ENCODE measurements at regions not wholly inside any gene's neighbourhood (a gene's known extent, or its start where the extent isn't known, plus 50 kb on each side); places are given as distances from the start of the nearest gene placed in this dataset.

DNA sequence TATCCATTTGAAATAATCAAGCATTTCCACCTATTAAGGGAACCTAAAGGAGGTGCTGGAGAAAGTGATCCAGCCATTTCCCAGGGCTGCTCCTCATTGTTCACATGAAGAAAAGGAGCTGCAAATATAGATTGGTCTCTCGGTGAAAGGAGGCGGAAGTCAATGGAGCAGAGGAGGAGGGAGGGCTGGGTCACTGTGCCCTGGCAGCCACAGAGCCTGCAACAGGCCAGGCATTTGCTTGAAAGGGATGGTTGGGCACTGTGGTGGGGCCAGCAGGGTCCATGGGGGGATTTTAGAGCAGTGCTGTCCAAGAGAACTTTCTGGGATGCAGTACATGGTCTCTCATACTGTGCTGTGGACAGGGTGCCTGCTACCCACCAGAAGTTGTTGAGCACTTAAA, 173.2 kb downstream of the CYLD start:
- no peak for TF ChIP-seq POLR2AphosphoS5 (IDR thresholded peaks at IDR 0.05; ENCODE audit: insufficient read depth in 1 of 2, low read depth in 1 of 2)
- TF ChIP-seq, protein P1, sequence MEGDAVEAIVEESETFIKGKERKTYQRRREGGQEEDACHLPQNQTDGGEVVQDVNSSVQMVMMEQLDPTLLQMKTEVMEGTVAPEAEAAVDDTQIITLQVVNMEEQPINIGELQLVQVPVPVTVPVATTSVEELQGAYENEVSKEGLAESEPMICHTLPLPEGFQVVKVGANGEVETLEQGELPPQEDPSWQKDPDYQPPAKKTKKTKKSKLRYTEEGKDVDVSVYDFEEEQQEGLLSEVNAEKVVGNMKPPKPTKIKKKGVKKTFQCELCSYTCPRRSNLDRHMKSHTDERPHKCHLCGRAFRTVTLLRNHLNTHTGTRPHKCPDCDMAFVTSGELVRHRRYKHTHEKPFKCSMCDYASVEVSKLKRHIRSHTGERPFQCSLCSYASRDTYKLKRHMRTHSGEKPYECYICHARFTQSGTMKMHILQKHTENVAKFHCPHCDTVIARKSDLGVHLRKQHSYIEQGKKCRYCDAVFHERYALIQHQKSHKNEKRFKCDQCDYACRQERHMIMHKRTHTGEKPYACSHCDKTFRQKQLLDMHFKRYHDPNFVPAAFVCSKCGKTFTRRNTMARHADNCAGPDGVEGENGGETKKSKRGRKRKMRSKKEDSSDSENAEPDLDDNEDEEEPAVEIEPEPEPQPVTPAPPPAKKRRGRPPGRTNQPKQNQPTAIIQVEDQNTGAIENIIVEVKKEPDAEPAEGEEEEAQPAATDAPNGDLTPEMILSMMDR (IDR thresholded peaks at IDR 0.05), result no peak
